ENCODE measurements at regions not wholly inside any gene's neighbourhood (a gene's known extent, or its start where the extent isn't known, plus 50 kb on each side); places are given as distances from the start of the nearest gene placed in this dataset.

GRCh38 chr20:51285684-51286083 lies 256.8 kb downstream of the NFATC2 start:
- TF ChIP-seq TAF1 (IDR thresholded peaks at IDR 0.05; ENCODE audit: borderline replicate concordance, low read depth, low read length) (no peak), POLR2AphosphoS5 (IDR thresholded peaks at IDR 0.05; ENCODE audit: low read depth, low read length) (no peak)
